Heart left ventricle (tissue), 13 donors: ENCODE measurements at regions not wholly inside any gene's neighbourhood (a gene's known extent, or its start where the extent isn't known, plus 50 kb on each side); places are given as distances from the start of the nearest gene placed in this dataset.
A peak's percentile ranks its signal among the peaks of the same experiment; 100 is the strongest.

Source experiments
- CTCF ChIP-seq, 12 donors: fragments of 200-600 bp; sonication (generic) in 4 of 12; IDR thresholded peaks; one replicate each; pipeline versions ENCODE4 v1.5.0 to v1.8.0; 2018 to 2022; ENCODE audit warnings: antibody characterized with exemption in 12 of 12, mild to moderate bottlenecking in 5 of 12
- POLR2A ChIP-seq, 2 donors: fragments of 450-650 bp; IDR thresholded peaks; one replicate each; pipeline ENCODE4 v1.6.1; 2017; ENCODE audit warnings: antibody characterized with exemption in 2 of 2, mild to moderate bottlenecking in 2 of 2, moderate library complexity in 2 of 2
- donor health status: ischemic (EF 13 %, LVEDD 7.1; RV severe dilation, severe dysfunction).
- donor health status: DM: no; HTN: yes; CAD: no.
- donor health status: DM: no; HTN: no; CAD: no.
- donor health status: ischemic (EF 25% LVEDD 6.9; RV normal size, moderate dysfunction).
- donor health status: ischemic (EF 25% LVEDD 5.7; RV mildly dilated, moderate dysfunction).
- donor health status: ischemic (EF 35%, LVEDD 5.7; RV mildly dilated, moderate dysfunction).
- donor health status: nonischemic (EF 11% LVEDD 7.7; RV severe dilation, severe dysfunction).
- donor health status: DM: yes; HTN: yes; CAD: no.
- donor health status: PGD.
- donor health status: ischemic (EF 29% LVEDD 5.4; RV normal size, mild dysfunction).
- donor health status: nonischemic (EF 23%, LVEDD 6.1; RV moderate dilation, normal function).

- TF ChIP-seq CTCF (IDR thresholded peaks at IDR 0.05): no peak
- TF ChIP-seq POLR2A (IDR thresholded peaks at IDR 0.05): peak in 1 of 2 donors; percentile 15
These were observed 71.3 kb downstream of the KLF12 start for GRCh38 chr13:74062933-74063332.
